PC-9 (cell line): ENCODE measurements at regions not wholly inside any gene's neighbourhood (a gene's known extent, or its start where the extent isn't known, plus 50 kb on each side); places are given as distances from the start of the nearest gene placed in this dataset.

Experiments used
- EZH2 ChIP-seq: fragments of 200-600 bp; sonication (generic); IDR thresholded peaks from 2 replicates; pipeline ENCODE4 v1.8.0; 2017; ENCODE audit warnings: antibody characterized with exemption, low read depth
- TF ChIP-seq, protein P1 (sequence below): fragments of 200-600 bp; sonication (generic); conservative IDR thresholded peaks from 2 replicates; pipeline ENCODE4 v1.6.1; 2017; ENCODE audit warnings: mixed run types, antibody characterized with exemption, mild to moderate bottlenecking, moderate library complexity

DNA sequence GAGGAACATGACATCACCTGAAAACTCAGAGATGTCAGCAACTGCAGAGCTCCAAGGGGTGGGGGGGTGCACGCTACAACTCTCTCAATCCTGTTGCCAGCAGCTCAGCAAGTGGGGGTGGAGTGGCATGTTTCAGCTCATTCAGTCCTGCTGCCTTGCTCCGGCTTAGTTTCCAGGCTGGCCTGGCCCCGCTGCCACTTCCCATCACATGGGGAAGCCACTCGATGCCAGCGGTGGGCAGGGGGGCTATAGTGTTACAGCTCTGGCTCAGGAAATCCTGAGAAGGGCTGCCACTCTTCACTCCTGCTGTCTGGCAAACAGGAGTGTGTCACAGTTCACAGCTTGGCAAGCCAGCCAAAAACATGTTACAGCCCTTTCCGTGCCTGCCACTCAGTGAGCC lies 356.5 kb upstream of the GULP1 start:
- TF ChIP-seq, protein P1, sequence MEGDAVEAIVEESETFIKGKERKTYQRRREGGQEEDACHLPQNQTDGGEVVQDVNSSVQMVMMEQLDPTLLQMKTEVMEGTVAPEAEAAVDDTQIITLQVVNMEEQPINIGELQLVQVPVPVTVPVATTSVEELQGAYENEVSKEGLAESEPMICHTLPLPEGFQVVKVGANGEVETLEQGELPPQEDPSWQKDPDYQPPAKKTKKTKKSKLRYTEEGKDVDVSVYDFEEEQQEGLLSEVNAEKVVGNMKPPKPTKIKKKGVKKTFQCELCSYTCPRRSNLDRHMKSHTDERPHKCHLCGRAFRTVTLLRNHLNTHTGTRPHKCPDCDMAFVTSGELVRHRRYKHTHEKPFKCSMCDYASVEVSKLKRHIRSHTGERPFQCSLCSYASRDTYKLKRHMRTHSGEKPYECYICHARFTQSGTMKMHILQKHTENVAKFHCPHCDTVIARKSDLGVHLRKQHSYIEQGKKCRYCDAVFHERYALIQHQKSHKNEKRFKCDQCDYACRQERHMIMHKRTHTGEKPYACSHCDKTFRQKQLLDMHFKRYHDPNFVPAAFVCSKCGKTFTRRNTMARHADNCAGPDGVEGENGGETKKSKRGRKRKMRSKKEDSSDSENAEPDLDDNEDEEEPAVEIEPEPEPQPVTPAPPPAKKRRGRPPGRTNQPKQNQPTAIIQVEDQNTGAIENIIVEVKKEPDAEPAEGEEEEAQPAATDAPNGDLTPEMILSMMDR, result no peak
- no peak for TF ChIP-seq EZH2
